ENCODE measurements at regions not wholly inside any gene's neighbourhood (a gene's known extent, or its start where the extent isn't known, plus 50 kb on each side); places are given as distances from the start of the nearest gene placed in this dataset.
"Not testable (repeated sequence)": the region's sequence is repeated elsewhere in the genome, so short reads cannot be mapped to it uniquely, and the experiment has no call there.

- no peak for DNase-seq (ENCODE audit: low spot score)
- H3K27me3 Mint-ChIP-seq (ENCODE audit: unreplicated experiment) = peaks cover 1% of the 10 kb centered on the region
- H3K4me1 Mint-ChIP-seq (ENCODE audit: unreplicated experiment) = no peaks in the 10 kb centered on the region
These were observed 1001.7 kb upstream of the KCND2 start for GRCh38 chr7:119271147-119271779.

GRCh38 chr7:119281181-119281846 lies 991.7 kb upstream of the KCND2 start:
- H3K9me3 Mint-ChIP-seq (ENCODE audit: unreplicated experiment) = no peaks in the 10 kb centered on the region

More at GRCh38 chr7:119271147-119271779, 1001.7 kb upstream of the KCND2 start:
- Mint-ChIP-seq H3K9me3 (ENCODE audit: unreplicated experiment) (no peaks in the 10 kb centered on the region), H3K27ac (ENCODE audit: unreplicated experiment) (no peak overlapping the region), H3K36me3 (ENCODE audit: low read depth, unreplicated experiment) (no peaks in the 10 kb centered on the region), H3K4me3 (ENCODE audit: unreplicated experiment) (no peak overlapping the region)
- TF ChIP-seq, protein P1, sequence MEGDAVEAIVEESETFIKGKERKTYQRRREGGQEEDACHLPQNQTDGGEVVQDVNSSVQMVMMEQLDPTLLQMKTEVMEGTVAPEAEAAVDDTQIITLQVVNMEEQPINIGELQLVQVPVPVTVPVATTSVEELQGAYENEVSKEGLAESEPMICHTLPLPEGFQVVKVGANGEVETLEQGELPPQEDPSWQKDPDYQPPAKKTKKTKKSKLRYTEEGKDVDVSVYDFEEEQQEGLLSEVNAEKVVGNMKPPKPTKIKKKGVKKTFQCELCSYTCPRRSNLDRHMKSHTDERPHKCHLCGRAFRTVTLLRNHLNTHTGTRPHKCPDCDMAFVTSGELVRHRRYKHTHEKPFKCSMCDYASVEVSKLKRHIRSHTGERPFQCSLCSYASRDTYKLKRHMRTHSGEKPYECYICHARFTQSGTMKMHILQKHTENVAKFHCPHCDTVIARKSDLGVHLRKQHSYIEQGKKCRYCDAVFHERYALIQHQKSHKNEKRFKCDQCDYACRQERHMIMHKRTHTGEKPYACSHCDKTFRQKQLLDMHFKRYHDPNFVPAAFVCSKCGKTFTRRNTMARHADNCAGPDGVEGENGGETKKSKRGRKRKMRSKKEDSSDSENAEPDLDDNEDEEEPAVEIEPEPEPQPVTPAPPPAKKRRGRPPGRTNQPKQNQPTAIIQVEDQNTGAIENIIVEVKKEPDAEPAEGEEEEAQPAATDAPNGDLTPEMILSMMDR (IDR thresholded peaks at IDR 0.05; ENCODE audit: unreplicated experiment) = no peak

GRCh38 chr7:119283353-119283752 lies 989.6 kb upstream of the KCND2 start:
- Mint-ChIP-seq H3K9me3 (ENCODE audit: unreplicated experiment) (no peaks in the 10 kb centered on the region), H3K27ac (ENCODE audit: unreplicated experiment) (no peak overlapping the region), H3K4me3 (ENCODE audit: unreplicated experiment) (no peak overlapping the region), H3K4me1 (ENCODE audit: unreplicated experiment) (no peaks in the 10 kb centered on the region), H3K27me3 (ENCODE audit: unreplicated experiment) (no peaks in the 10 kb centered on the region), H3K36me3 (ENCODE audit: low read depth, unreplicated experiment) (no peaks in the 10 kb centered on the region)
- no peak for DNase-seq (ENCODE audit: low spot score)
- TF ChIP-seq, protein P1 (IDR thresholded peaks at IDR 0.05; ENCODE audit: unreplicated experiment) = no peak

More at GRCh38 chr7:119281181-119281846, 991.7 kb upstream of the KCND2 start:
- Mint-ChIP-seq H3K27ac (ENCODE audit: unreplicated experiment) (no peak overlapping the region), H3K4me1 (ENCODE audit: unreplicated experiment) (no peaks in the 10 kb centered on the region), H3K4me3 (ENCODE audit: unreplicated experiment) (no peak overlapping the region), H3K36me3 (ENCODE audit: low read depth, unreplicated experiment) (no peaks in the 10 kb centered on the region), H3K27me3 (ENCODE audit: unreplicated experiment) (no peaks in the 10 kb centered on the region)
- DNase-seq (ENCODE audit: low spot score) = no peak
- TF ChIP-seq, protein P1 (IDR thresholded peaks at IDR 0.05; ENCODE audit: unreplicated experiment) = no peak

DNA sequence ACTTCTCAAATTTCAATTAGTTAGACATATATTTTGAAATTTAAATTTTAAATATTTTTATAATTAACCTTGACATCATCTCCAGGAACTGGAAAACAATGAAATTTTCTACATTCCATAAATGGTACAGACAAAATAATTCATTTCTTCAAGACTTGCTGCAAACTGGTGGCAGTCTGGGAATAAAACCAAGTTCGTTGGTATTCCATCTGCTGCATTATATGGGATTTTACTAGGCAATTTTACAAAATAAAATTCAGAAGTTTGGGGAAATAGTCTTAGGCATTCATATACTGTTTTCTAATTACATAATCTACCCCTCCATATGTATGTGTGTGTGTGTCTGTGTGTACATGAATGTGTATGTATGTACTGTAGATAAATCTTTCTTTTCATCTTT lies 984.6 kb upstream of the KCND2 start:
- Mint-ChIP-seq H3K27me3 (ENCODE audit: unreplicated experiment) (no peaks in the 10 kb centered on the region), H3K4me3 (ENCODE audit: unreplicated experiment) (no peak overlapping the region), H3K36me3 (ENCODE audit: low read depth, unreplicated experiment) (no peaks in the 10 kb centered on the region), H3K27ac (ENCODE audit: unreplicated experiment) (no peak overlapping the region), H3K9me3 (ENCODE audit: unreplicated experiment) (no peaks in the 10 kb centered on the region), H3K4me1 (ENCODE audit: unreplicated experiment) (no peaks in the 10 kb centered on the region)
- DNase-seq (ENCODE audit: low spot score) = no peak
- TF ChIP-seq, protein P1 (IDR thresholded peaks at IDR 0.05; ENCODE audit: unreplicated experiment) = no peak

DNA sequence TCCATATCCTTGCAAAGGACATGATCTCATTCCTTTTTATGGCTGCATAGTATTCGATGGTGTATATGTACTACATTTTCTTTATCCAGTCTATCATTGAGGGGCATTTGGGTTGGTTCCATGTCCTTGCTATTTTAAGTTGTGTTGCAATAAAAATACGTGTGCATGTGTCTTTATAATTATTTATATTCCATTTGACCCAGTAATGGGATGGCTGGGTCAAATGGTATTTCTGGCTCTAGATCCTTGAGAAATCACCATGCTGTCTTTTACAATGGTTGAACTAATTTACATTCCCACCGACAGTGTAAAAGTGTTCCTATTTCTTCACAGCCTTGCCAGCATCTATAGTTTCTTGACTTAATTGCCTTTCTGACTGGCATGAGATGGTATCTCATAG lies 972.6 kb upstream of the KCND2 start:
- H3K4me3 Mint-ChIP-seq (ENCODE audit: unreplicated experiment); H3K27ac Mint-ChIP-seq (ENCODE audit: unreplicated experiment); DNase-seq (ENCODE audit: low spot score); H3K4me1 Mint-ChIP-seq (ENCODE audit: unreplicated experiment); H3K27me3 Mint-ChIP-seq (ENCODE audit: unreplicated experiment); H3K36me3 Mint-ChIP-seq (ENCODE audit: low read depth, unreplicated experiment); H3K9me3 Mint-ChIP-seq (ENCODE audit: unreplicated experiment): not testable (repeated sequence)
